ENCODE measurements at regions not wholly inside any gene's neighbourhood (a gene's known extent, or its start where the extent isn't known, plus 50 kb on each side); places are given as distances from the start of the nearest gene placed in this dataset.
"Not testable (repeated sequence)": the region's sequence is repeated elsewhere in the genome, so short reads cannot be mapped to it uniquely, and the experiment has no call there.

DNA sequence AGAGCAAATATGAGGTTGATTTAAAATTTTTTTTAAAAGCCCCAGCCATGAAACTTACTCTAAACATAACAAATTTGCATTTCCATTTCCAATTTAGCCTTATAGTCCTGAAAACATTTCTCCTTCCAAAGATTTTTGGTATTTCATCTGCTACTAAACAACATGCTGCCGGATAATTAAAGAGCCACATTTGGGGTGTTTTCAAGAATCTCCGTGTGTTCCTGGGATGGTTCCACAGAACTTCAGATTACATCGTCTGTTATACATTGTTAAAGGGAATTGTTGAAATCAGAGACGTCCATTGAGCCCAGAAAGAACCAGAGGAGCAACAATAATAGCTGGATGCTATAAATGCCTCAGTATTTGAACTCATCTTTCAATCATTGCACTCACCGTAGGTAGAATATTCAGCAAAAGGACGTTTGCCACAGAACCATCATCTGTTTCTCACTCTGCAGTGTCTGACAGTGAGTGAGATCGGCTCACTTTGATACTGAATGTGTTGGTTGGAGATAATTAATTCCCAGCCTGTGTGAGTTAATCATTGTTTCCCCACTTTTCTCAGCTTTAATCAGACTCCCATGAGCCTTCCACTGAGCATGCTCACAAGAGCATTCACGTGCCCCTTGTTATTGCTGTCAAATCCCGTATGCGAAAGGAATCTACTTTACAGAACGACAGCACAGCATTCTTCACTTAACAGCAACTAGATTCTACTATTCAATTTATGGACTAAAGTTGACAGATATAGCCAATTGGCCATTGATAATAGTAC, 128.4 kb upstream of the PALS2 start:
- Histone ChIP-seq H3K9me3 (no peaks in the 10 kb centered on the region), H3K27ac (no peak overlapping the region), H3K4me3 (replicated peaks in 1 of 3) (no peak overlapping the region), H3K27me3 (no peaks in the 10 kb centered on the region), H3K36me3 (no peaks in the 10 kb centered on the region), H3K4me1 (no peaks in the 10 kb centered on the region)
- no peak for TF ChIP-seq POLR2A (IDR thresholded peaks at IDR 0.05)
- TF ChIP-seq, protein P1, sequence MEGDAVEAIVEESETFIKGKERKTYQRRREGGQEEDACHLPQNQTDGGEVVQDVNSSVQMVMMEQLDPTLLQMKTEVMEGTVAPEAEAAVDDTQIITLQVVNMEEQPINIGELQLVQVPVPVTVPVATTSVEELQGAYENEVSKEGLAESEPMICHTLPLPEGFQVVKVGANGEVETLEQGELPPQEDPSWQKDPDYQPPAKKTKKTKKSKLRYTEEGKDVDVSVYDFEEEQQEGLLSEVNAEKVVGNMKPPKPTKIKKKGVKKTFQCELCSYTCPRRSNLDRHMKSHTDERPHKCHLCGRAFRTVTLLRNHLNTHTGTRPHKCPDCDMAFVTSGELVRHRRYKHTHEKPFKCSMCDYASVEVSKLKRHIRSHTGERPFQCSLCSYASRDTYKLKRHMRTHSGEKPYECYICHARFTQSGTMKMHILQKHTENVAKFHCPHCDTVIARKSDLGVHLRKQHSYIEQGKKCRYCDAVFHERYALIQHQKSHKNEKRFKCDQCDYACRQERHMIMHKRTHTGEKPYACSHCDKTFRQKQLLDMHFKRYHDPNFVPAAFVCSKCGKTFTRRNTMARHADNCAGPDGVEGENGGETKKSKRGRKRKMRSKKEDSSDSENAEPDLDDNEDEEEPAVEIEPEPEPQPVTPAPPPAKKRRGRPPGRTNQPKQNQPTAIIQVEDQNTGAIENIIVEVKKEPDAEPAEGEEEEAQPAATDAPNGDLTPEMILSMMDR (IDR thresholded peaks at IDR 0.05) = no peak
- intact Hi-C loops (cut with DNase I) = no loop called here
- 74 to 83% methylated on average over 11 of the region's 11 CpGs for WGBS, 2 donors
- DNase-seq = no peak

DNA sequence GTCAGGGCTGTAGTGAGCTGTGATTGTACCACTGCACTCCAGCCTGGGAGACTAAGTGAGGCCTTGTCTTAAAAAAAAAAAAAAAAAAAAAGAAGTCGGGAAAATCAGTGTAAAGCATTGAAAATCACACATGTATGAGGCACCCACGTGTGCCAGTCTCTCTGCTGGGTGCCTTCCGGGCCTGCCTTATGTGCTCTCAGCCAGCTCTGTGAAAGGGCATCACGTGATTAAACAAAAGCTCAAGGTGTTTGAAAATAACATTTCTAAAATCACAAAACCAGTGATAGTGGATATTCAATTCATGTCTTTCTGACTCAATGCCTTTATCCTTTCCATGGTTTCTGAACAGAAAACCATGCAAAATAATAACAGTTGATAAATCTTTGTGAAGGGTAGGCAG, 125.2 kb upstream of the PALS2 start:
- no peak for TF ChIP-seq POLR2A (IDR thresholded peaks at IDR 0.05)
- Histone ChIP-seq H3K4me1 (no peaks in the 10 kb centered on the region), H3K27me3 (no peaks in the 10 kb centered on the region), H3K4me3 (replicated peaks in 1 of 3) (no peak overlapping the region), H3K9me3 (no peaks in the 10 kb centered on the region), H3K27ac (no peak overlapping the region), H3K36me3 (no peaks in the 10 kb centered on the region)
- DNase-seq = no peak
- intact Hi-C loops (cut with DNase I) = no loop called here
- WGBS, 2 donors = 86 to 88% methylated on average over 4 of the region's 4 CpGs

DNA sequence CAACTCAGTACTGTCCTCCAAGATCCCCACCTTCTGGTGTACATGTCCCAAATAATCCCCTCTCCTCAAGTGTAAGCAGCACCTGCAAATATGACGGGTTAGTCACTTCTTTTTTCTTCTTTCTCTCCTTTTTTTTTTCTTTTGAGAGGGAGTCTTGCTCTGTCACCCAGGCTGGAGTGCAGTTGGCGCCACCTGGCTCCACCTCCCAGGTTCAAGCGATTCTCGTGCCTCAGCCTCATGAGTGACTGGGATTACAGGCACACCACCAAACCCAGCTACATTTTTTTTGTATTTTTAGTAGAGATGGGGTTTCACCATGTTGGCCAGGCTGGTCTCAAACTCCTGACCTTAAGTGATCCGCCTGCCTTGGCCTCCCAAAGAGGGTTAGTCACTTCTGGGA, 123.8 kb upstream of the PALS2 start:
- H3K4me3 ChIP-seq (replicated peaks in 1 of 3); H3K27me3 ChIP-seq; intact Hi-C loops (cut with DNase I); H3K36me3 ChIP-seq; H3K27ac ChIP-seq; H3K4me1 ChIP-seq; DNase-seq; H3K9me3 ChIP-seq: not testable (repeated sequence)
- WGBS, 2 donors = 88 to 89% methylated on average over 5 of the region's 5 CpGs

- DNase-seq = no peak
- Histone ChIP-seq H3K9me3 (no peaks in the 10 kb centered on the region), H3K4me1 (peaks cover 0 to 9% of the 10 kb centered on the region in 2 donors), H3K27ac (no peak overlapping the region), H3K4me3 (replicated peaks in 1 of 3) (no peak overlapping the region), H3K36me3 (no peaks in the 10 kb centered on the region), H3K27me3 (no peaks in the 10 kb centered on the region)
- no peak for TF ChIP-seq POLR2A (IDR thresholded peaks at IDR 0.05)
- TF ChIP-seq, protein P1 (IDR thresholded peaks at IDR 0.05) = no peak
- intact Hi-C loops (cut with DNase I) = no loop called here
- 75 to 76% methylated on average over 6 of the region's 6 CpGs for WGBS, 2 donors
These were observed 117.3 kb upstream of the PALS2 start for GRCh38 chr7:24455813-24456525.

- intact Hi-C loops (cut with DNase I) = no loop called here
These were observed 116.6 kb upstream of the PALS2 start for GRCh38 chr7:24456526-24457218.

More at GRCh38 chr7:24456526-24457218, 116.6 kb upstream of the PALS2 start:
- TF ChIP-seq, protein P1 (IDR thresholded peaks at IDR 0.05) = no peak
- no peak for TF ChIP-seq POLR2A (IDR thresholded peaks at IDR 0.05)
- 36 to 41% methylated on average over 4 of the region's 4 CpGs for WGBS, 2 donors
- no peaks in the 10 kb centered on the region for H3K27me3 ChIP-seq
- H3K9me3 ChIP-seq = no peaks in the 10 kb centered on the region
- H3K4me1 ChIP-seq = peaks cover 0 to 9% of the 10 kb centered on the region in 2 donors
- no peak for DNase-seq
- H3K36me3 ChIP-seq = no peaks in the 10 kb centered on the region
- H3K4me3 ChIP-seq (replicated peaks in 1 of 3) = no peak overlapping the region
- no peak overlapping the region for H3K27ac ChIP-seq

Measured in thyroid gland (tissue), 4 donors.